CD4-positive, alpha-beta T cell (primary cell): ENCODE measurements at regions not wholly inside any gene's neighbourhood (a gene's known extent, or its start where the extent isn't known, plus 50 kb on each side); places are given as distances from the start of the nearest gene placed in this dataset.
A peak's percentile ranks its signal among the peaks of the same experiment; 100 is the strongest.

Source experiments
- ATAC-seq: fragments of 200-7000 bp; cut with Tn5 transposase; one replicate; pipeline ENCODE4 v1.10.0; 2022; ENCODE audit warnings: mild to moderate bottlenecking; ENCODE audit not compliant: poor library complexity
- CTCF ChIA-PET: fragments of 350-600 bp; sonication (Branson Sonifier 250); formaldehyde crosslinking; loops from one replicate; lab custom pipeline; 2021; ENCODE audit warnings: antibody characterized with exemption, inconsistent platforms; lab: Charles Lee
- POLR2A ChIA-PET: fragments of 350-600 bp; sonication (Branson Sonifier 250); formaldehyde crosslinking; loops from one replicate; lab custom pipeline; 2021; ENCODE audit warnings: antibody characterized with exemption, inconsistent platforms; lab: Charles Lee
- DNase-seq, 14 experiments: peaks; one replicate each; pipeline ENCODE4 v3.0.0-alpha.2; 2013 to 2020; ENCODE audit warnings: mixed read lengths in 2 of 14
- H3K27ac ChIP-seq, 2 donors: one replicate each; pipeline versions ENCODE4 v1.5.1 to v1.7.0; 2013; ENCODE audit warnings: low read length in 2 of 2, low read depth in 1 of 2, mild to moderate bottlenecking in 1 of 2
- H3K27me3 ChIP-seq, 2 experiments: 1 replicate in 1 of 2; 2 replicates in 1 of 2; pipeline versions ENCODE4 v1.6.1 to v1.7.0; 2013; ENCODE audit warnings: low read length in 2 of 2, control low read depth in 1 of 2, mild to moderate bottlenecking in 1 of 2, moderate library complexity in 1 of 2; ENCODE audit not compliant: insufficient read depth in 2 of 2, control insufficient read depth in 1 of 2
- H3K36me3 ChIP-seq: one replicate; pipeline ENCODE4 v1.6.1; 2013; ENCODE audit warnings: low read length, control low read depth; ENCODE audit not compliant: insufficient read depth
- H3K4me1 ChIP-seq: one replicate; pipeline ENCODE4 v1.6.1; 2013; ENCODE audit warnings: low read length, control low read depth; ENCODE audit not compliant: insufficient read depth
- H3K4me3 ChIP-seq: one replicate; pipeline ENCODE4 v1.5.1; 2013; ENCODE audit warnings: mild to moderate bottlenecking, low read length, moderate library complexity
- H3K9me3 ChIP-seq, 2 experiments: 1 replicate in 1 of 2; 2 replicates in 1 of 2; pipeline versions ENCODE4 v1.6.1 to v1.7.0; 2013; ENCODE audit warnings: low read length in 2 of 2, mild to moderate bottlenecking in 2 of 2, control low read depth in 1 of 2, moderate library complexity in 1 of 2; ENCODE audit not compliant: control insufficient read depth in 1 of 2, insufficient read depth in 1 of 2
- H3K27ac Mint-ChIP-seq: one replicate; pipeline ENCODE4 v1.8.0; 2020; ENCODE audit warnings: mixed read lengths
- H3K27me3 Mint-ChIP-seq: one replicate; pipeline ENCODE4 v1.8.0; 2021; ENCODE audit warnings: mixed read lengths
- H3K36me3 Mint-ChIP-seq: one replicate; pipeline ENCODE4 v1.8.0; 2021; ENCODE audit warnings: low read depth, mixed read lengths
- H3K4me1 Mint-ChIP-seq: one replicate; pipeline ENCODE4 v1.8.0; 2021; ENCODE audit warnings: low read depth, mixed read lengths
- H3K4me3 Mint-ChIP-seq: one replicate; pipeline ENCODE4 v1.8.0; 2020; ENCODE audit warnings: mild to moderate bottlenecking, mixed read lengths
- H3K9me3 Mint-ChIP-seq: one replicate; pipeline ENCODE4 v1.8.0; 2020; ENCODE audit warnings: mixed read lengths
- CTCF ChIP-seq: fragments of 200-600 bp; IDR thresholded peaks from one replicate; pipeline ENCODE4 v1.8.0; 2022; ENCODE audit warnings: antibody characterized with exemption, mild to moderate bottlenecking
- intact Hi-C, 2 experiments: fragments of 100-400 bp; cut with DNase I in 1 of 2; cut with micrococcal nuclease in 1 of 2; formaldehyde crosslinking; loops; one replicate each; pipeline versions ENCODE4 v1.15.1 to v1.9.0; 2023 to 2025; cut with DNase I, micrococcal nuclease

GRCh38 chr22:40111451-40111850, 66.3 kb upstream of the TNRC6B start:
- H3K4me3 Mint-ChIP-seq, result peak overlapping the region; percentile 34
- TF ChIP-seq CTCF, result no peak
- ChIA-PET CTCF (no interaction called here), POLR2A (no interaction called here)
- no peaks in the 10 kb centered on the region for H3K36me3 ChIP-seq
- peak overlapping the region; percentile 81 for H3K27ac Mint-ChIP-seq
- H3K9me3 Mint-ChIP-seq, result no peaks in the 10 kb centered on the region
- DNase-seq (no peak), ATAC-seq (no peak)
- peaks cover 98% of the 10 kb centered on the region for H3K4me1 Mint-ChIP-seq
- peaks cover 71% of the 10 kb centered on the region for H3K4me1 ChIP-seq
- H3K9me3 ChIP-seq, result no peaks in the 10 kb centered on the region
- intact Hi-C loops, result loop anchor here (5.0 to 10.0 kb wide), 2 partner anchors 49 to 63 kb away; partner anchors contain the start of gene TNRC6B (in 1 of the 2)
- peak overlapping the region in 1 of 2 donors; percentile 1 for H3K27ac ChIP-seq
- H3K36me3 Mint-ChIP-seq, result no peaks in the 10 kb centered on the region
- H3K4me3 ChIP-seq, result no peak overlapping the region
- H3K27me3 ChIP-seq, result no peaks in the 10 kb centered on the region
- H3K27me3 Mint-ChIP-seq, result no peaks in the 10 kb centered on the region

GRCh38 chr22:40112595-40112994, 65.1 kb upstream of the TNRC6B start:
- no peak for ATAC-seq
- no peak for TF ChIP-seq CTCF
- Mint-ChIP-seq H3K36me3 (no peaks in the 10 kb centered on the region), H3K4me3 (no peak overlapping the region), H3K27me3 (no peaks in the 10 kb centered on the region), H3K27ac (peak overlapping the region; percentile 87), H3K4me1 (peaks cover 99% of the 10 kb centered on the region), H3K9me3 (no peaks in the 10 kb centered on the region)
- no peak for DNase-seq
- Histone ChIP-seq H3K27me3 (no peaks in the 10 kb centered on the region), H3K4me3 (no peak overlapping the region), H3K9me3 (no peaks in the 10 kb centered on the region), H3K36me3 (no peaks in the 10 kb centered on the region), H3K4me1 (peaks cover 77% of the 10 kb centered on the region), H3K27ac (no peak overlapping the region)
- intact Hi-C loops, result loop anchor here (5.0 to 10.0 kb wide), 2 partner anchors 50 to 62 kb away; partner anchors contain the start of gene TNRC6B (in 1 of the 2)
- POLR2A ChIA-PET, result interaction anchor here (1.5 kb wide), 1 partner anchor 68 kb away, joined by 3 read pairs; no protein-coding TSS in a partner anchor
- CTCF ChIA-PET, result interaction anchor here (1.4 kb wide), 1 partner anchor 235 kb away, joined by 4 read pairs; no protein-coding TSS in a partner anchor

GRCh38 chr22:40113696-40114095, 64.0 kb upstream of the TNRC6B start:
- peaks cover 74% of the 10 kb centered on the region for H3K4me1 ChIP-seq
- H3K27ac ChIP-seq, result no peak overlapping the region
- no peaks in the 10 kb centered on the region for H3K9me3 Mint-ChIP-seq
- no peaks in the 10 kb centered on the region for H3K9me3 ChIP-seq
- no peaks in the 10 kb centered on the region for H3K27me3 ChIP-seq
- no peaks in the 10 kb centered on the region for H3K27me3 Mint-ChIP-seq
- peaks cover 10% of the 10 kb centered on the region for H3K36me3 Mint-ChIP-seq
- CTCF ChIA-PET, result no interaction called here
- peaks cover 99% of the 10 kb centered on the region for H3K4me1 Mint-ChIP-seq
- intact Hi-C loops, result loop anchor here (5.0 to 10.0 kb wide), 2 partner anchors 51 to 61 kb away; partner anchors contain the start of gene TNRC6B (in 1 of the 2)
- peak overlapping the region; percentile 87 for H3K27ac Mint-ChIP-seq
- H3K4me3 Mint-ChIP-seq, result no peak overlapping the region
- H3K36me3 ChIP-seq, result peaks cover 6% of the 10 kb centered on the region
- no peak for TF ChIP-seq CTCF
- no peak overlapping the region for H3K4me3 ChIP-seq
- no peak for DNase-seq
- POLR2A ChIA-PET, result interaction anchor here (1.5 kb wide), 1 partner anchor 69 kb away, joined by 3 read pairs; no protein-coding TSS in a partner anchor
- ATAC-seq, result no peak
